ENCODE measurements at regions not wholly inside any gene's neighbourhood (a gene's known extent, or its start where the extent isn't known, plus 50 kb on each side); places are given as distances from the start of the nearest gene placed in this dataset.

- in situ Hi-C loops (cut with MboI) (no loop called here), intact Hi-C loops (cut with micrococcal nuclease) (no loop called here)
- FAIRE-seq: no peak
- no TSS peak for BruUV-seq (replicated peaks)
- ChIA-PET CTCF (ENCODE audit: low intra/inter-chr PET ratio) (no interaction called here), POLR2A (no interaction called here)
- DNase-seq (ENCODE audit: extremely low read depth in 1 of 4, low spot score in 3 of 4): no peak
- H3K9me3 ChIP-seq (replicated peaks; ENCODE audit: control insufficient read depth, insufficient read depth, low read depth, low read length): no peaks in the 10 kb centered on the region
- no peaks in the 10 kb centered on the region for H3K36me3 ChIP-seq (ENCODE audit: control insufficient read depth, insufficient read depth, low read length)
- no peak overlapping the region for H3K27ac ChIP-seq (ENCODE audit: extremely low read depth, low read depth, low read length)
- H3K9ac ChIP-seq (ENCODE audit: insufficient read depth in 1 of 2, low read depth in 2 of 2, low read length in 2 of 2): no peak overlapping the region
- no peak overlapping the region for H2AFZ ChIP-seq (ENCODE audit: low read depth, low read length)
- H3K9me1 ChIP-seq (ENCODE audit: control insufficient read depth, insufficient read depth, low read length): no peaks in the 10 kb centered on the region
- TF ChIP-seq XRCC5 (IDR thresholded peaks at IDR 0.05; ENCODE audit: low read depth, low read length) (no peak), MCM3 (IDR thresholded peaks at IDR 0.05) (no peak), SP1 (CRISPR knock-in tag; IDR thresholded peaks at IDR 0.05) (no peak), SREBF2 (CRISPR knock-in tag; IDR thresholded peaks at IDR 0.05) (no peak), NEUROD1 (IDR thresholded peaks at IDR 0.05; ENCODE audit: borderline replicate concordance, low read depth, low read length, partially characterized antibody) (no peak), NR2C1 (IDR thresholded peaks at IDR 0.05) (no peak), NR2C1 (tag; IDR thresholded peaks at IDR 0.05) (no peak), ETS1 (conservative IDR thresholded peaks at IDR 0.05; ENCODE audit: control insufficient read depth, low read depth, low read length) (no peak), DACH1 (IDR thresholded peaks at IDR 0.05; ENCODE audit: partially characterized antibody) (no peak), ADNP (tag; IDR thresholded peaks at IDR 0.05) (no peak), ZNF224 (CRISPR knock-in tag; IDR thresholded peaks at IDR 0.05) (no peak), RNF2 (IDR thresholded peaks at IDR 0.05) (no peak), ZZZ3 (IDR thresholded peaks at IDR 0.05) (no peak), ID3 (CRISPR knock-in tag; IDR thresholded peaks at IDR 0.05) (no peak), ID3 (tag; IDR thresholded peaks at IDR 0.05) (no peak), DLX4 (CRISPR knock-in tag; IDR thresholded peaks at IDR 0.05) (no peak), ZNF717 (CRISPR knock-in tag; IDR thresholded peaks at IDR 0.05) (no peak), ARHGAP35 (IDR thresholded peaks at IDR 0.05; ENCODE audit: partially characterized antibody) (no peak), ZNF175 (CRISPR knock-in tag; IDR thresholded peaks at IDR 0.05; ENCODE audit: low read depth) (no peak)
- H4K20me1 ChIP-seq (replicated peaks; ENCODE audit: control insufficient read depth, insufficient read depth, low read length): no peaks in the 10 kb centered on the region
- WGBS (ENCODE audit: insufficient coverage, low coverage, missing lambda C conversion rate): 13% methylated on average over 1 of the region's 1 CpG
- H3K79me2 ChIP-seq (ENCODE audit: control insufficient read depth, insufficient read depth, low read length): no peaks in the 10 kb centered on the region
- H3K4me3 ChIP-seq: no peak overlapping the region
- H3K4me2 ChIP-seq (ENCODE audit: insufficient read depth, low read length): no peak overlapping the region
- no peak for ATAC-seq
- no peaks in the 10 kb centered on the region for H3K27me3 ChIP-seq (ENCODE audit: control insufficient read depth in 2 of 2, insufficient read depth in 2 of 2, low read length in 2 of 2)
- no peaks in the 10 kb centered on the region for H3K4me1 ChIP-seq (replicated peaks in 1 of 2; ENCODE audit: control insufficient read depth in 2 of 2, insufficient read depth in 2 of 2, low read length in 2 of 2)
Observed at GRCh38 chr4:124777007-124777406, 64.5 kb upstream of the ANKRD50 start.
